GM12892 (cell line): ENCODE measurements at regions not wholly inside any gene's neighbourhood (a gene's known extent, or its start where the extent isn't known, plus 50 kb on each side); places are given as distances from the start of the nearest gene placed in this dataset.

Source experiments
- POLR2AphosphoS5 ChIP-seq: IDR thresholded peaks from 2 replicates; pipeline ENCODE4 v1.6.1; 2011; ENCODE audit warnings: low read depth, low read length, control low read depth
- TAF1 ChIP-seq: IDR thresholded peaks from 2 replicates; pipeline ENCODE4 v1.6.1; 2011; ENCODE audit warnings: low read depth, mild to moderate bottlenecking, control low read depth, low read length, borderline replicate concordance

DNA sequence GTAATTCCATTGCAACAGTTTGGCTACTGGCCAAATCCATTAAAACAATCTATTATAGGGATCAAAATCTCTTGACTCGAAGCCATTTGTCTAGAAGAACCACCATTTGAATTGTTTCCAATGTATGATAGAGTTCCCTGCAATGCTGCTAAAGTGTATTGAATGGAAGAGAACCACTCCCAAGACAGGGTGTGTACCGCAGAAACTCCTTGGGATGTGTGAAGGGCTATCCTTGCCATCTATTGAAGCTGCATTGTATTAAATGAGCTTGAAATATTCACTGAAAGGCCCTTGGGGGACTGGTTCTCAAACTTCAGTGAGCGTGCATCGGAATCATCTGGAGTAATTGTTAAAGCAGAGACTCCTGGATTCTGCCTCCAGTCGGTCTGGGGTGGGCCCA, 260.4 kb upstream of the MEIS1 start:
- TF ChIP-seq POLR2AphosphoS5 (no peak), TAF1 (no peak)
